ENCODE measurements at regions not wholly inside any gene's neighbourhood (a gene's known extent, or its start where the extent isn't known, plus 50 kb on each side); places are given as distances from the start of the nearest gene placed in this dataset.

DNA sequence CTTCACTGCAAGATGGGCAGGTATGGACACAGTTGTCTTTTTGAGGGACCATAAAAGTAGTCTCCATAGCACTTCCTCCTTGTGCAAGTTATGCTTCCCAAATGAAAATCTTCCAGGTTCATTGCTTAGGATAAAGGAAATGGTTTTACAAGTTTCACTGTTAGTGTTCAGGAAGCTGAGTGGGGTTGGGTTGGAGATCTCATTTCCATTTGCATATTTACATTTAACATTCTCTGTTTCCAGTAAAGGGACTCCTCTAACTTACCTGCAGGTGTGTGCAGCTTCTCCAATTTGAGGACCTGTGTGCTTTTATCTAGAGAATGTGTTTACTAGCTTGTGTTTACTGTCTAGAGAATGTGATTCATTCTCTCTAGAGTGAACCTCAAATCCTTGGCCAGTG lies 141.3 kb upstream of the POU2AF2 start (continued):
- no peak for TF ChIP-seq RELA (CRISPR knock-in tag; IDR thresholded peaks at IDR 0.05; ENCODE audit: borderline replicate concordance)
- TF ChIP-seq NFYB (CRISPR knock-in tag; conservative IDR thresholded peaks at IDR 0.05; ENCODE audit: low read depth), result no peak

DNA sequence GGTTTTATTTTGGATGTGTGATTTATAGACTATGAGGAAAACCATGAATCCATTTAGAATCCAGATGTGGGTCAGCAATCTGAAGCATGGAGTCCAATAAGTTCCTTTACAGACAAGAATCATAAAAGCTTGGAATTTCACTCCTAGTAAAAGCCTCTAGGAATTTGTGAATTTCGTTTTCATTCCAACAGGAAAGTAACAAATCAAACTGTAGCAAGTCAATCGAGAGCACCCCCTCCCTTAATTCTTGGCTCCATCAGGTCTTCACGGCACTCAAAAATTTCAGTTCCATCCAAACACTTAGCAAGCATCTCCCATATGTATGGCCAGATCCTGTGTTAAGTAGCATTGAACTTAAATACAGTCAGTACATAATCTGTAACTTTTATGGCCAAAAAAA lies 143.6 kb upstream of the POU2AF2 start:
- Mint-ChIP-seq H3K9me3 (peaks cover 4% of the 10 kb centered on the region; the same call in 1 of the 2 replicates), H3K4me1 (peaks cover 11% of the 10 kb centered on the region), H3K4me3 (no peak overlapping the region), H3K27ac (no peak overlapping the region), H3K27me3 (ENCODE audit: low read depth) (no peaks in the 10 kb centered on the region; the same call in 1 of the 2 replicates), H3K36me3 (no peaks in the 10 kb centered on the region)
- DNase-seq (ENCODE audit: low spot score) (no peak), ATAC-seq (no peak)
- TF ChIP-seq, protein P1, sequence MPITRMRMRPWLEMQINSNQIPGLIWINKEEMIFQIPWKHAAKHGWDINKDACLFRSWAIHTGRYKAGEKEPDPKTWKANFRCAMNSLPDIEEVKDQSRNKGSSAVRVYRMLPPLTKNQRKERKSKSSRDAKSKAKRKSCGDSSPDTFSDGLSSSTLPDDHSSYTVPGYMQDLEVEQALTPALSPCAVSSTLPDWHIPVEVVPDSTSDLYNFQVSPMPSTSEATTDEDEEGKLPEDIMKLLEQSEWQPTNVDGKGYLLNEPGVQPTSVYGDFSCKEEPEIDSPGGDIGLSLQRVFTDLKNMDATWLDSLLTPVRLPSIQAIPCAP (CRISPR knock-in tag; IDR thresholded peaks at IDR 0.05), result no peak
- TF ChIP-seq TEAD1 (CRISPR knock-in tag; IDR thresholded peaks at IDR 0.05), result no peak
- no peak for TF ChIP-seq ELF4 (CRISPR knock-in tag; IDR thresholded peaks at IDR 0.05; ENCODE audit: low read depth)
- TF ChIP-seq, protein P2, sequence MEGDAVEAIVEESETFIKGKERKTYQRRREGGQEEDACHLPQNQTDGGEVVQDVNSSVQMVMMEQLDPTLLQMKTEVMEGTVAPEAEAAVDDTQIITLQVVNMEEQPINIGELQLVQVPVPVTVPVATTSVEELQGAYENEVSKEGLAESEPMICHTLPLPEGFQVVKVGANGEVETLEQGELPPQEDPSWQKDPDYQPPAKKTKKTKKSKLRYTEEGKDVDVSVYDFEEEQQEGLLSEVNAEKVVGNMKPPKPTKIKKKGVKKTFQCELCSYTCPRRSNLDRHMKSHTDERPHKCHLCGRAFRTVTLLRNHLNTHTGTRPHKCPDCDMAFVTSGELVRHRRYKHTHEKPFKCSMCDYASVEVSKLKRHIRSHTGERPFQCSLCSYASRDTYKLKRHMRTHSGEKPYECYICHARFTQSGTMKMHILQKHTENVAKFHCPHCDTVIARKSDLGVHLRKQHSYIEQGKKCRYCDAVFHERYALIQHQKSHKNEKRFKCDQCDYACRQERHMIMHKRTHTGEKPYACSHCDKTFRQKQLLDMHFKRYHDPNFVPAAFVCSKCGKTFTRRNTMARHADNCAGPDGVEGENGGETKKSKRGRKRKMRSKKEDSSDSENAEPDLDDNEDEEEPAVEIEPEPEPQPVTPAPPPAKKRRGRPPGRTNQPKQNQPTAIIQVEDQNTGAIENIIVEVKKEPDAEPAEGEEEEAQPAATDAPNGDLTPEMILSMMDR (IDR thresholded peaks at IDR 0.05), result no peak
- TF ChIP-seq CREB1 (CRISPR knock-in tag; IDR thresholded peaks at IDR 0.05), result no peak
- no peak for TF ChIP-seq ZNF423 (CRISPR knock-in tag; IDR thresholded peaks at IDR 0.05)
- TF ChIP-seq SOX15 (CRISPR knock-in tag; IDR thresholded peaks at IDR 0.05), result no peak
- TF ChIP-seq, protein P3, sequence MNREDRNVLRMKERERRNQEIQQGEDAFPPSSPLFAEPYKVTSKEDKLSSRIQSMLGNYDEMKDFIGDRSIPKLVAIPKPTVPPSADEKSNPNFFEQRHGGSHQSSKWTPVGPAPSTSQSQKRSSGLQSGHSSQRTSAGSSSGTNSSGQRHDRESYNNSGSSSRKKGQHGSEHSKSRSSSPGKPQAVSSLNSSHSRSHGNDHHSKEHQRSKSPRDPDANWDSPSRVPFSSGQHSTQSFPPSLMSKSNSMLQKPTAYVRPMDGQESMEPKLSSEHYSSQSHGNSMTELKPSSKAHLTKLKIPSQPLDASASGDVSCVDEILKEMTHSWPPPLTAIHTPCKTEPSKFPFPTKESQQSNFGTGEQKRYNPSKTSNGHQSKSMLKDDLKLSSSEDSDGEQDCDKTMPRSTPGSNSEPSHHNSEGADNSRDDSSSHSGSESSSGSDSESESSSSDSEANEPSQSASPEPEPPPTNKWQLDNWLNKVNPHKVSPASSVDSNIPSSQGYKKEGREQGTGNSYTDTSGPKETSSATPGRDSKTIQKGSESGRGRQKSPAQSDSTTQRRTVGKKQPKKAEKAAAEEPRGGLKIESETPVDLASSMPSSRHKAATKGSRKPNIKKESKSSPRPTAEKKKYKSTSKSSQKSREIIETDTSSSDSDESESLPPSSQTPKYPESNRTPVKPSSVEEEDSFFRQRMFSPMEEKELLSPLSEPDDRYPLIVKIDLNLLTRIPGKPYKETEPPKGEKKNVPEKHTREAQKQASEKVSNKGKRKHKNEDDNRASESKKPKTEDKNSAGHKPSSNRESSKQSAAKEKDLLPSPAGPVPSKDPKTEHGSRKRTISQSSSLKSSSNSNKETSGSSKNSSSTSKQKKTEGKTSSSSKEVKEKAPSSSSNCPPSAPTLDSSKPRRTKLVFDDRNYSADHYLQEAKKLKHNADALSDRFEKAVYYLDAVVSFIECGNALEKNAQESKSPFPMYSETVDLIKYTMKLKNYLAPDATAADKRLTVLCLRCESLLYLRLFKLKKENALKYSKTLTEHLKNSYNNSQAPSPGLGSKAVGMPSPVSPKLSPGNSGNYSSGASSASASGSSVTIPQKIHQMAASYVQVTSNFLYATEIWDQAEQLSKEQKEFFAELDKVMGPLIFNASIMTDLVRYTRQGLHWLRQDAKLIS (CRISPR knock-in tag; IDR thresholded peaks at IDR 0.05; ENCODE audit: borderline replicate concordance), result no peak
- TF ChIP-seq, protein P4, sequence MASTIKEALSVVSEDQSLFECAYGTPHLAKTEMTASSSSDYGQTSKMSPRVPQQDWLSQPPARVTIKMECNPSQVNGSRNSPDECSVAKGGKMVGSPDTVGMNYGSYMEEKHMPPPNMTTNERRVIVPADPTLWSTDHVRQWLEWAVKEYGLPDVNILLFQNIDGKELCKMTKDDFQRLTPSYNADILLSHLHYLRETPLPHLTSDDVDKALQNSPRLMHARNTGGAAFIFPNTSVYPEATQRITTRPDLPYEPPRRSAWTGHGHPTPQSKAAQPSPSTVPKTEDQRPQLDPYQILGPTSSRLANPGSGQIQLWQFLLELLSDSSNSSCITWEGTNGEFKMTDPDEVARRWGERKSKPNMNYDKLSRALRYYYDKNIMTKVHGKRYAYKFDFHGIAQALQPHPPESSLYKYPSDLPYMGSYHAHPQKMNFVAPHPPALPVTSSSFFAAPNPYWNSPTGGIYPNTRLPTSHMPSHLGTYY (CRISPR knock-in tag; IDR thresholded peaks at IDR 0.05), result no peak
- TF ChIP-seq, protein P5, sequence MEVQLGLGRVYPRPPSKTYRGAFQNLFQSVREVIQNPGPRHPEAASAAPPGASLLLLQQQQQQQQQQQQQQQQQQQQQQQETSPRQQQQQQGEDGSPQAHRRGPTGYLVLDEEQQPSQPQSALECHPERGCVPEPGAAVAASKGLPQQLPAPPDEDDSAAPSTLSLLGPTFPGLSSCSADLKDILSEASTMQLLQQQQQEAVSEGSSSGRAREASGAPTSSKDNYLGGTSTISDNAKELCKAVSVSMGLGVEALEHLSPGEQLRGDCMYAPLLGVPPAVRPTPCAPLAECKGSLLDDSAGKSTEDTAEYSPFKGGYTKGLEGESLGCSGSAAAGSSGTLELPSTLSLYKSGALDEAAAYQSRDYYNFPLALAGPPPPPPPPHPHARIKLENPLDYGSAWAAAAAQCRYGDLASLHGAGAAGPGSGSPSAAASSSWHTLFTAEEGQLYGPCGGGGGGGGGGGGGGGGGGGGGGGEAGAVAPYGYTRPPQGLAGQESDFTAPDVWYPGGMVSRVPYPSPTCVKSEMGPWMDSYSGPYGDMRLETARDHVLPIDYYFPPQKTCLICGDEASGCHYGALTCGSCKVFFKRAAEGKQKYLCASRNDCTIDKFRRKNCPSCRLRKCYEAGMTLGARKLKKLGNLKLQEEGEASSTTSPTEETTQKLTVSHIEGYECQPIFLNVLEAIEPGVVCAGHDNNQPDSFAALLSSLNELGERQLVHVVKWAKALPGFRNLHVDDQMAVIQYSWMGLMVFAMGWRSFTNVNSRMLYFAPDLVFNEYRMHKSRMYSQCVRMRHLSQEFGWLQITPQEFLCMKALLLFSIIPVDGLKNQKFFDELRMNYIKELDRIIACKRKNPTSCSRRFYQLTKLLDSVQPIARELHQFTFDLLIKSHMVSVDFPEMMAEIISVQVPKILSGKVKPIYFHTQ (CRISPR knock-in tag; IDR thresholded peaks at IDR 0.05), result no peak
- TF ChIP-seq NR3C1 (CRISPR knock-in tag; conservative IDR thresholded peaks at IDR 0.05; ENCODE audit: low read depth), result no peak
- no peak for TF ChIP-seq TP53 (CRISPR knock-in tag; IDR thresholded peaks at IDR 0.05)
- TF ChIP-seq ZNF232 (CRISPR knock-in tag; IDR thresholded peaks at IDR 0.05), result no peak
- no peak for TF ChIP-seq SP1 (CRISPR knock-in tag; conservative IDR thresholded peaks at IDR 0.05)
- TF ChIP-seq KAT7 (CRISPR knock-in tag; IDR thresholded peaks at IDR 0.05; ENCODE audit: borderline replicate concordance), result no peak
- TF ChIP-seq, protein P6, sequence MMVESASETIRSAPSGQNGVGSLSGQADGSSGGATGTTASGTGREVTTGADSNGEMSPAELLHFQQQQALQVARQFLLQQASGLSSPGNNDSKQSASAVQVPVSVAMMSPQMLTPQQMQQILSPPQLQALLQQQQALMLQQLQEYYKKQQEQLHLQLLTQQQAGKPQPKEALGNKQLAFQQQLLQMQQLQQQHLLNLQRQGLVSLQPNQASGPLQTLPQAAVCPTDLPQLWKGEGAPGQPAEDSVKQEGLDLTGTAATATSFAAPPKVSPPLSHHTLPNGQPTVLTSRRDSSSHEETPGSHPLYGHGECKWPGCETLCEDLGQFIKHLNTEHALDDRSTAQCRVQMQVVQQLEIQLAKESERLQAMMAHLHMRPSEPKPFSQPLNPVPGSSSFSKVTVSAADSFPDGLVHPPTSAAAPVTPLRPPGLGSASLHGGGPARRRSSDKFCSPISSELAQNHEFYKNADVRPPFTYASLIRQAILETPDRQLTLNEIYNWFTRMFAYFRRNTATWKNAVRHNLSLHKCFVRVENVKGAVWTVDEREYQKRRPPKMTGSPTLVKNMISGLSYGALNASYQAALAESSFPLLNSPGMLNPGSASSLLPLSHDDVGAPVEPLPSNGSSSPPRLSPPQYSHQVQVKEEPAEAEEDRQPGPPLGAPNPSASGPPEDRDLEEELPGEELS (CRISPR knock-in tag; IDR thresholded peaks at IDR 0.05), result no peak
- TF ChIP-seq NFATC4 (CRISPR knock-in tag; IDR thresholded peaks at IDR 0.05), result no peak
- TF ChIP-seq, protein P7, sequence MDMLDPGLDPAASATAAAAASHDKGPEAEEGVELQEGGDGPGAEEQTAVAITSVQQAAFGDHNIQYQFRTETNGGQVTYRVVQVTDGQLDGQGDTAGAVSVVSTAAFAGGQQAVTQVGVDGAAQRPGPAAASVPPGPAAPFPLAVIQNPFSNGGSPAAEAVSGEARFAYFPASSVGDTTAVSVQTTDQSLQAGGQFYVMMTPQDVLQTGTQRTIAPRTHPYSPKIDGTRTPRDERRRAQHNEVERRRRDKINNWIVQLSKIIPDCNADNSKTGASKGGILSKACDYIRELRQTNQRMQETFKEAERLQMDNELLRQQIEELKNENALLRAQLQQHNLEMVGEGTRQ (CRISPR knock-in tag; IDR thresholded peaks at IDR 0.05), result no peak
- no peak for TF ChIP-seq NR1H2 (CRISPR knock-in tag; IDR thresholded peaks at IDR 0.05)
- TF ChIP-seq ETV6 (CRISPR knock-in tag; IDR thresholded peaks at IDR 0.05), result no peak
- ChIA-PET POLR2A (no interaction called here), CTCF (no interaction called here)
